GM23338 (cell line): ENCODE measurements at regions not wholly inside any gene's neighbourhood (a gene's known extent, or its start where the extent isn't known, plus 50 kb on each side); places are given as distances from the start of the nearest gene placed in this dataset.

Experiments
- ATAC-seq: fragments of 200-7000 bp; cut with Tn5 transposase; 3 replicates; pipeline ENCODE4 v1.9.1; 2020
- DNase-seq: peaks from one replicate; pipeline ENCODE4 v3.0.0-alpha.2; 2015; ENCODE audit warnings: low spot score
- H2AFZ ChIP-seq: fragments of 200-600 bp; sonication (generic); 2 replicates; pipeline ENCODE4 v1.8.0; 2016; ENCODE audit warnings: antibody characterized with exemption, mild to moderate bottlenecking, moderate library complexity
- H3F3A ChIP-seq: fragments of 200-600 bp; sonication (generic); replicated peaks from 2 replicates; pipeline ENCODE4 v1.8.0; 2017; ENCODE audit warnings: antibody characterized with exemption, mixed run types, low read depth
- H3K27ac ChIP-seq: fragments of 200-600 bp; sonication (generic); 2 replicates; pipeline ENCODE4 v1.6.1; 2016; ENCODE audit warnings: low read depth
- H3K27me3 ChIP-seq: fragments of 200-600 bp; sonication (generic); 2 replicates; pipeline ENCODE4 v1.8.0; 2016; ENCODE audit warnings: mild to moderate bottlenecking, mixed run types, moderate library complexity; ENCODE audit not compliant: insufficient read depth
- H3K36me3 ChIP-seq: fragments of 200-600 bp; sonication (generic); 2 replicates; pipeline ENCODE4 v1.8.0; 2016; ENCODE audit warnings: mild to moderate bottlenecking; ENCODE audit not compliant: insufficient read depth
- H3K4me1 ChIP-seq: fragments of 200-600 bp; sonication (generic); 2 replicates; pipeline ENCODE4 v1.8.0; 2016; ENCODE audit warnings: mild to moderate bottlenecking, moderate library complexity; ENCODE audit not compliant: insufficient read depth
- H3K4me2 ChIP-seq: fragments of 200-600 bp; sonication (generic); 2 replicates; pipeline ENCODE4 v1.7.1; 2017; ENCODE audit warnings: mixed run types
- H3K4me3 ChIP-seq: fragments of 200-600 bp; sonication (generic); 2 replicates; pipeline ENCODE4 v1.6.1; 2016; ENCODE audit warnings: mixed run types
- H3K79me2 ChIP-seq: fragments of 200-600 bp; sonication (generic); replicated peaks from 2 replicates; pipeline ENCODE4 v1.8.0; 2017; ENCODE audit warnings: mild to moderate bottlenecking; ENCODE audit not compliant: insufficient read depth
- H3K9me2 ChIP-seq: fragments of 200-600 bp; sonication (generic); 2 replicates; pipeline ENCODE4 v1.8.0; 2017; ENCODE audit not compliant: insufficient read depth
- H4K20me1 ChIP-seq: fragments of 200-600 bp; sonication (generic); replicated peaks from 2 replicates; pipeline ENCODE4 v1.8.0; 2017; ENCODE audit warnings: mild to moderate bottlenecking; ENCODE audit not compliant: insufficient read depth
- H3K27ac Mint-ChIP-seq: 2 replicates; pipeline ENCODE4 v1.8.0; 2020; ENCODE audit warnings: inconsistent platforms, mild to moderate bottlenecking, moderate library complexity, mixed read lengths
- H3K27me3 Mint-ChIP-seq: 3 replicates; pipeline ENCODE4 v1.8.0; 2022; ENCODE audit warnings: low read depth, mild to moderate bottlenecking, moderate library complexity, mixed read lengths, inconsistent platforms; ENCODE audit not compliant: insufficient read depth, poor library complexity
- H3K36me3 Mint-ChIP-seq: 3 replicates; pipeline ENCODE4 v1.8.0; 2021; ENCODE audit warnings: low read depth, mild to moderate bottlenecking, inconsistent platforms, moderate library complexity, mixed read lengths
- H3K4me1 Mint-ChIP-seq: 3 replicates; pipeline ENCODE4 v1.8.0; 2020; ENCODE audit warnings: mild to moderate bottlenecking, inconsistent platforms, mixed read lengths
- H3K4me3 Mint-ChIP-seq: 3 replicates; pipeline ENCODE4 v1.8.0; 2021; ENCODE audit warnings: moderate library complexity, mild to moderate bottlenecking, inconsistent platforms, mixed read lengths
- H3K9me3 Mint-ChIP-seq: 3 replicates; pipeline ENCODE4 v1.8.0; 2020; ENCODE audit warnings: moderate library complexity, mild to moderate bottlenecking, inconsistent platforms, mixed read lengths
- CREB1 ChIP-seq: fragments of 250-450 bp; sonication (Bioruptor Pico); IDR thresholded peaks from 2 replicates; pipeline ENCODE4 v1.5.0; 2020; ENCODE audit warnings: low read depth, mild to moderate bottlenecking, moderate library complexity
- CTCF ChIP-seq, 2 experiments: fragments of 200-600 bp in 1 of 2; sonication (generic) in 1 of 2; conservative IDR thresholded peaks; 2 replicates each; pipeline versions ENCODE4 v1.5.1 to v1.6.1; 2016 to 2017; ENCODE audit warnings: antibody characterized with exemption in 2 of 2, low read depth in 2 of 2, mild to moderate bottlenecking in 2 of 2, moderate library complexity in 1 of 2
- EZH2 ChIP-seq: fragments of 200-600 bp; sonication (generic); IDR thresholded peaks from one replicate; pipeline ENCODE4 v1.8.0; 2017; ENCODE audit warnings: antibody characterized with exemption, mild to moderate bottlenecking, low read depth; ENCODE audit not compliant: unreplicated experiment
- EZH2phosphoT487 ChIP-seq: fragments of 200-600 bp; sonication (generic); IDR thresholded peaks from one replicate; pipeline ENCODE4 v1.8.1; 2018; ENCODE audit warnings: antibody characterized with exemption; ENCODE audit not compliant: unreplicated experiment
- JUNB ChIP-seq: IDR thresholded peaks from one replicate; pipeline ENCODE4 v1.6.1; 2016; ENCODE audit warnings: antibody characterized with exemption; ENCODE audit not compliant: unreplicated experiment
- REST ChIP-seq: IDR thresholded peaks from one replicate; pipeline ENCODE4 v1.6.1; 2018; ENCODE audit warnings: antibody characterized with exemption; ENCODE audit not compliant: unreplicated experiment
- STAT1 ChIP-seq: IDR thresholded peaks from one replicate; pipeline ENCODE4 v1.6.1; 2016; ENCODE audit warnings: antibody characterized with exemption; ENCODE audit not compliant: unreplicated experiment
- TF ChIP-seq, protein P1 (sequence below): fragments of 250-450 bp; sonication (Bioruptor Pico); IDR thresholded peaks from 2 replicates; pipeline ENCODE4 v1.5.0; 2020; ENCODE audit warnings: mild to moderate bottlenecking, moderate library complexity

GRCh38 chr5:163772644-163773043, 267.2 kb downstream of the MAT2B start:
- no peaks in the 10 kb centered on the region for H4K20me1 ChIP-seq
- no peaks in the 10 kb centered on the region; the same call in 1 of the 2 replicates for H3K4me1 ChIP-seq
- no peaks in the 10 kb centered on the region for H3K36me3 Mint-ChIP-seq
- ATAC-seq (no peak), DNase-seq (no peak)
- no peak overlapping the region for H3K27ac ChIP-seq
- no peaks in the 10 kb centered on the region for H3K79me2 ChIP-seq
- no peak overlapping the region for H3K4me3 Mint-ChIP-seq
- H3K27me3 Mint-ChIP-seq, result peaks cover 2% of the 10 kb centered on the region
- no peak overlapping the region for H3K27ac Mint-ChIP-seq
- no peak overlapping the region for H3K4me3 ChIP-seq
- no peaks in the 10 kb centered on the region for H3F3A ChIP-seq
- no peaks in the 10 kb centered on the region for H3K4me1 Mint-ChIP-seq
- H3K9me3 Mint-ChIP-seq, result no peaks in the 10 kb centered on the region
- no peak overlapping the region for H3K4me2 ChIP-seq
- no peaks in the 10 kb centered on the region for H3K36me3 ChIP-seq
- no peaks in the 10 kb centered on the region for H3K27me3 ChIP-seq
- H2AFZ ChIP-seq, result no peak overlapping the region
- H3K9me2 ChIP-seq, result no peaks in the 10 kb centered on the region
- TF ChIP-seq EZH2phosphoT487 (no peak), CREB1 (CRISPR knock-in tag) (no peak), STAT1 (no peak), JUNB (no peak), REST (no peak), CTCF (conservative IDR thresholded peaks at IDR 0.05; ENCODE audit: low read depth in 2 of 2) (no peak), EZH2 (no peak)
- TF ChIP-seq, protein P1, sequence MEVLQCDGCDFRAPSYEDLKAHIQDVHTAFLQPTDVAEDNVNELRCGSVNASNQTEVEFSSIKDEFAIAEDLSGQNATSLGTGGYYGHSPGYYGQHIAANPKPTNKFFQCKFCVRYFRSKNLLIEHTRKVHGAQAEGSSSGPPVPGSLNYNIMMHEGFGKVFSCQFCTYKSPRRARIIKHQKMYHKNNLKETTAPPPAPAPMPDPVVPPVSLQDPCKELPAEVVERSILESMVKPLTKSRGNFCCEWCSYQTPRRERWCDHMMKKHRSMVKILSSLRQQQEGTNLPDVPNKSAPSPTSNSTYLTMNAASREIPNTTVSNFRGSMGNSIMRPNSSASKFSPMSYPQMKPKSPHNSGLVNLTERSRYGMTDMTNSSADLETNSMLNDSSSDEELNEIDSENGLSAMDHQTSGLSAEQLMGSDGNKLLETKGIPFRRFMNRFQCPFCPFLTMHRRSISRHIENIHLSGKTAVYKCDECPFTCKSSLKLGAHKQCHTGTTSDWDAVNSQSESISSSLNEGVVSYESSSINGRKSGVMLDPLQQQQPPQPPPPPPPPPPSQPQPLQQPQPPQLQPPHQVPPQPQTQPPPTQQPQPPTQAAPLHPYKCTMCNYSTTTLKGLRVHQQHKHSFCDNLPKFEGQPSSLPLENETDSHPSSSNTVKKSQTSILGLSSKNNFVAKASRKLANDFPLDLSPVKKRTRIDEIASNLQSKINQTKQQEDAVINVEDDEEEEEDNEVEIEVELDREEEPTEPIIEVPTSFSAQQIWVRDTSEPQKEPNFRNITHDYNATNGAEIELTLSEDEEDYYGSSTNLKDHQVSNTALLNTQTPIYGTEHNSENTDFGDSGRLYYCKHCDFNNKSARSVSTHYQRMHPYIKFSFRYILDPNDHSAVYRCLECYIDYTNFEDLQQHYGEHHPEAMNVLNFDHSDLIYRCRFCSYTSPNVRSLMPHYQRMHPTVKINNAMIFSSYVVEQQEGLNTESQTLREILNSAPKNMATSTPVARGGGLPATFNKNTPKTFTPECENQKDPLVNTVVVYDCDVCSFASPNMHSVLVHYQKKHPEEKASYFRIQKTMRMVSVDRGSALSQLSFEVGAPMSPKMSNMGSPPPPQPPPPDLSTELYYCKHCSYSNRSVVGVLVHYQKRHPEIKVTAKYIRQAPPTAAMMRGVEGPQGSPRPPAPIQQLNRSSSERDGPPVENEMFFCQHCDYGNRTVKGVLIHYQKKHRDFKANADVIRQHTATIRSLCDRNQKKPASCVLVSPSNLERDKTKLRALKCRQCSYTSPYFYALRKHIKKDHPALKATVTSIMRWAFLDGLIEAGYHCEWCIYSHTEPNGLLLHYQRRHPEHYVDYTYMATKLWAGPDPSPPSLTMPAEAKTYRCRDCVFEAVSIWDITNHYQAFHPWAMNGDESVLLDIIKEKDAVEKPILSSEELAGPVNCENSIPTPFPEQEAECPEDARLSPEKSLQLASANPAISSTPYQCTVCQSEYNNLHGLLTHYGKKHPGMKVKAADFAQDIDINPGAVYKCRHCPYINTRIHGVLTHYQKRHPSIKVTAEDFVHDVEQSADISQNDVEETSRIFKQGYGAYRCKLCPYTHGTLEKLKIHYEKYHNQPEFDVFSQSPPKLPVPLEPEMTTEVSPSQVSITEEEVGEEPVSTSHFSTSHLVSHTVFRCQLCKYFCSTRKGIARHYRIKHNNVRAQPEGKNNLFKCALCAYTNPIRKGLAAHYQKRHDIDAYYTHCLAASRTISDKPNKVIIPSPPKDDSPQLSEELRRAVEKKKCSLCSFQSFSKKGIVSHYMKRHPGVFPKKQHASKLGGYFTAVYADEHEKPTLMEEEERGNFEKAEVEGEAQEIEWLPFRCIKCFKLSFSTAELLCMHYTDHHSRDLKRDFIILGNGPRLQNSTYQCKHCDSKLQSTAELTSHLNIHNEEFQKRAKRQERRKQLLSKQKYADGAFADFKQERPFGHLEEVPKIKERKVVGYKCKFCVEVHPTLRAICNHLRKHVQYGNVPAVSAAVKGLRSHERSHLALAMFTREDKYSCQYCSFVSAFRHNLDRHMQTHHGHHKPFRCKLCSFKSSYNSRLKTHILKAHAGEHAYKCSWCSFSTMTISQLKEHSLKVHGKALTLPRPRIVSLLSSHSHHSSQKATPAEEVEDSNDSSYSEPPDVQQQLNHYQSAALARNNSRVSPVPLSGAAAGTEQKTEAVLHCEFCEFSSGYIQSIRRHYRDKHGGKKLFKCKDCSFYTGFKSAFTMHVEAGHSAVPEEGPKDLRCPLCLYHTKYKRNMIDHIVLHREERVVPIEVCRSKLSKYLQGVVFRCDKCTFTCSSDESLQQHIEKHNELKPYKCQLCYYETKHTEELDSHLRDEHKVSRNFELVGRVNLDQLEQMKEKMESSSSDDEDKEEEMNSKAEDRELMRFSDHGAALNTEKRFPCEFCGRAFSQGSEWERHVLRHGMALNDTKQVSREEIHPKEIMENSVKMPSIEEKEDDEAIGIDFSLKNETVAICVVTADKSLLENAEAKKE (CRISPR knock-in tag), result no peak
